Astrocyte (in vitro differentiated cells and primary cell): ENCODE measurements at regions not wholly inside any gene's neighbourhood (a gene's known extent, or its start where the extent isn't known, plus 50 kb on each side); places are given as distances from the start of the nearest gene placed in this dataset.

Experiments
- DNase-seq: peaks from one replicate; pipeline ENCODE4 v3.0.0-alpha.2; 2010; ENCODE audit warnings: low read depth
- FAIRE-seq: peaks from 2 replicates; lab custom pipeline; 2011; peaks lifted over from hg19 to GRCh38; lab: Jason Lieb, UNC
- H2AFZ ChIP-seq: 2 replicates; pipeline ENCODE4 v1.6.0; 2012; ENCODE audit warnings: low read depth, low read length, inconsistent platforms
- H3K27ac ChIP-seq: 2 replicates; pipeline ENCODE4 v1.5.1; 2011; ENCODE audit warnings: low read depth, low read length, inconsistent platforms
- H3K27me3 ChIP-seq: 2 replicates; pipeline ENCODE4 v1.6.0; 2011; ENCODE audit warnings: low read length, inconsistent platforms; ENCODE audit not compliant: insufficient read depth
- H3K36me3 ChIP-seq: 2 replicates; pipeline ENCODE4 v1.5.1; 2011; ENCODE audit warnings: low read length, inconsistent platforms; ENCODE audit not compliant: insufficient read depth
- H3K4me1 ChIP-seq: 2 replicates; pipeline ENCODE4 v1.5.1; 2011; ENCODE audit warnings: low read length, inconsistent platforms; ENCODE audit not compliant: insufficient read depth
- H3K4me2 ChIP-seq: 2 replicates; pipeline ENCODE4 v1.6.0; 2012; ENCODE audit warnings: low read length, inconsistent platforms
- H3K4me3 ChIP-seq: 2 replicates; pipeline ENCODE4 v1.5.1; 2011; ENCODE audit warnings: low read depth, mild to moderate bottlenecking, low read length, inconsistent platforms; ENCODE audit not compliant: insufficient read depth
- H3K79me2 ChIP-seq: 2 replicates; pipeline ENCODE4 v1.6.0; 2012; ENCODE audit warnings: mild to moderate bottlenecking, low read length, inconsistent platforms; ENCODE audit not compliant: insufficient read depth
- H3K9ac ChIP-seq: 2 replicates; pipeline ENCODE4 v1.6.0; 2012; ENCODE audit warnings: mild to moderate bottlenecking, low read length, inconsistent platforms
- H3K9me3 ChIP-seq: 2 replicates; pipeline ENCODE4 v1.5.1; 2012; ENCODE audit warnings: low read depth, mild to moderate bottlenecking, low read length, inconsistent platforms; ENCODE audit not compliant: insufficient read depth
- H4K20me1 ChIP-seq: 2 replicates; pipeline ENCODE4 v1.6.0; 2012; ENCODE audit warnings: low read length, inconsistent platforms; ENCODE audit not compliant: insufficient read depth
- H3K27ac Mint-ChIP-seq: one replicate; pipeline ENCODE4 v1.8.0; 2021; ENCODE audit warnings: mild to moderate bottlenecking, mixed read lengths; ENCODE audit not compliant: unreplicated experiment
- H3K27me3 Mint-ChIP-seq: one replicate; pipeline ENCODE4 v1.8.0; 2021; ENCODE audit warnings: low read depth, mixed read lengths; ENCODE audit not compliant: unreplicated experiment
- H3K36me3 Mint-ChIP-seq: one replicate; pipeline ENCODE4 v1.8.0; 2021; ENCODE audit warnings: low read depth, mixed read lengths; ENCODE audit not compliant: unreplicated experiment
- H3K4me1 Mint-ChIP-seq: one replicate; pipeline ENCODE4 v1.8.0; 2021; ENCODE audit warnings: low read depth, mixed read lengths; ENCODE audit not compliant: unreplicated experiment
- H3K4me3 Mint-ChIP-seq: one replicate; pipeline ENCODE4 v1.8.0; 2021; ENCODE audit warnings: mild to moderate bottlenecking, moderate library complexity, mixed read lengths; ENCODE audit not compliant: unreplicated experiment
- H3K9me3 Mint-ChIP-seq: one replicate; pipeline ENCODE4 v1.8.0; 2021; ENCODE audit warnings: mild to moderate bottlenecking, mixed read lengths; ENCODE audit not compliant: unreplicated experiment
- EZH2 ChIP-seq: IDR thresholded peaks from 2 replicates; pipeline ENCODE4 v1.6.1; 2012; ENCODE audit warnings: mild to moderate bottlenecking, low read length, inconsistent platforms; ENCODE audit not compliant: insufficient read depth
- TF ChIP-seq, protein P1 (sequence below): IDR thresholded peaks from 2 replicates; pipeline ENCODE4 v1.5.1; 2011; ENCODE audit warnings: low read depth, mild to moderate bottlenecking, inconsistent platforms, low read length, moderate library complexity; ENCODE audit not compliant: insufficient read depth

GRCh38 chr12:68406911-68407310 lies 74.7 kb upstream of the MDM1 start:
- Histone ChIP-seq H3K4me2 (no peak overlapping the region), H3K4me3 (no peak overlapping the region), H3K9me3 (no peaks in the 10 kb centered on the region), H3K79me2 (no peaks in the 10 kb centered on the region), H2AFZ (no peak overlapping the region), H3K27me3 (no peaks in the 10 kb centered on the region), H3K4me1 (peaks cover 8% of the 10 kb centered on the region), H3K9ac (no peak overlapping the region), H3K27ac (no peak overlapping the region), H4K20me1 (no peaks in the 10 kb centered on the region), H3K36me3 (no peaks in the 10 kb centered on the region)
- Mint-ChIP-seq H3K9me3 (no peaks in the 10 kb centered on the region), H3K4me1 (peaks cover 2% of the 10 kb centered on the region), H3K27me3 (peaks cover 5% of the 10 kb centered on the region), H3K36me3 (no peaks in the 10 kb centered on the region), H3K27ac (no peak overlapping the region), H3K4me3 (no peak overlapping the region)
- no peak for DNase-seq
- no peak for FAIRE-seq
- TF ChIP-seq, protein P1, sequence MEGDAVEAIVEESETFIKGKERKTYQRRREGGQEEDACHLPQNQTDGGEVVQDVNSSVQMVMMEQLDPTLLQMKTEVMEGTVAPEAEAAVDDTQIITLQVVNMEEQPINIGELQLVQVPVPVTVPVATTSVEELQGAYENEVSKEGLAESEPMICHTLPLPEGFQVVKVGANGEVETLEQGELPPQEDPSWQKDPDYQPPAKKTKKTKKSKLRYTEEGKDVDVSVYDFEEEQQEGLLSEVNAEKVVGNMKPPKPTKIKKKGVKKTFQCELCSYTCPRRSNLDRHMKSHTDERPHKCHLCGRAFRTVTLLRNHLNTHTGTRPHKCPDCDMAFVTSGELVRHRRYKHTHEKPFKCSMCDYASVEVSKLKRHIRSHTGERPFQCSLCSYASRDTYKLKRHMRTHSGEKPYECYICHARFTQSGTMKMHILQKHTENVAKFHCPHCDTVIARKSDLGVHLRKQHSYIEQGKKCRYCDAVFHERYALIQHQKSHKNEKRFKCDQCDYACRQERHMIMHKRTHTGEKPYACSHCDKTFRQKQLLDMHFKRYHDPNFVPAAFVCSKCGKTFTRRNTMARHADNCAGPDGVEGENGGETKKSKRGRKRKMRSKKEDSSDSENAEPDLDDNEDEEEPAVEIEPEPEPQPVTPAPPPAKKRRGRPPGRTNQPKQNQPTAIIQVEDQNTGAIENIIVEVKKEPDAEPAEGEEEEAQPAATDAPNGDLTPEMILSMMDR: no peak
- no peak for TF ChIP-seq EZH2

GRCh38 chr12:68410018-68410660 lies 78.0 kb upstream of the MDM1 start:
- Mint-ChIP-seq H3K9me3 (no peaks in the 10 kb centered on the region), H3K4me1 (no peaks in the 10 kb centered on the region), H3K27me3 (peaks cover 5% of the 10 kb centered on the region), H3K36me3 (no peaks in the 10 kb centered on the region), H3K4me3 (no peak overlapping the region), H3K27ac (no peak overlapping the region)
- no peaks in the 10 kb centered on the region for H3K36me3 ChIP-seq
- no peak overlapping the region for H3K4me2 ChIP-seq
- H3K79me2 ChIP-seq: no peaks in the 10 kb centered on the region
- no peaks in the 10 kb centered on the region for H4K20me1 ChIP-seq
- FAIRE-seq: no peak
- no peak overlapping the region for H2AFZ ChIP-seq
- H3K4me3 ChIP-seq: no peak overlapping the region
- H3K9me3 ChIP-seq: no peaks in the 10 kb centered on the region
- no peak overlapping the region for H3K27ac ChIP-seq
- peaks cover 8% of the 10 kb centered on the region for H3K4me1 ChIP-seq
- TF ChIP-seq, protein P1: no peak
- no peak for TF ChIP-seq EZH2
- H3K27me3 ChIP-seq: no peaks in the 10 kb centered on the region
- no peak overlapping the region for H3K9ac ChIP-seq
- no peak for DNase-seq

DNA sequence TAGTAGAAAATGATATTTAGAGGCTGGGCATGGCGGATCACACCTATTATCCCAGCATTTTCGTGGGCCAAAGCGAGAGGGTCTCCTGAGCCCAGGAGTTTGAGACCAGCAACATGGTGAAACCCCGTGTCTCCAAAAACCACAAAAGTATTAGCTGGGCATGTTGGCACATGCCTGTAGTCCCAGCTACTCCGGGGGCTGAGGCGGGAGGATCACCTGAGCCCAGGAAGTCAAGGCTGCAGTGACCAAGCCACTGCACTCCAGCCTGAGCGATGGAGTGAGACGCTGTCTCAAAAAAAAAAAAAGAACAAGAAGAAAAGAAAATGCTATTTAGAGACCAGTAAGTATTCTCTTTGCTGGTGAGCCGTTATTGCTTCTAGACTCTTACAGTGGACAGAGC lies 79.2 kb upstream of the MDM1 start:
- Mint-ChIP-seq H3K27ac (no peak overlapping the region), H3K36me3 (no peaks in the 10 kb centered on the region), H3K9me3 (no peaks in the 10 kb centered on the region), H3K4me1 (no peaks in the 10 kb centered on the region), H3K4me3 (no peak overlapping the region), H3K27me3 (peaks cover under 1% of the 10 kb centered on the region)
- H3K27me3 ChIP-seq: no peaks in the 10 kb centered on the region
- no peak overlapping the region for H3K4me3 ChIP-seq
- no peak for DNase-seq
- no peaks in the 10 kb centered on the region for H4K20me1 ChIP-seq
- H3K4me1 ChIP-seq: peaks cover under 1% of the 10 kb centered on the region
- TF ChIP-seq, protein P1: no peak
- no peak for TF ChIP-seq EZH2
- H3K79me2 ChIP-seq: no peaks in the 10 kb centered on the region
- H3K36me3 ChIP-seq: no peaks in the 10 kb centered on the region
- H3K9me3 ChIP-seq: no peaks in the 10 kb centered on the region
- no peak for FAIRE-seq
- H3K27ac ChIP-seq: no peak overlapping the region
- no peak overlapping the region for H3K9ac ChIP-seq
- H2AFZ ChIP-seq: no peak overlapping the region
- no peak overlapping the region for H3K4me2 ChIP-seq
